ENCODE measurements at regions not wholly inside any gene's neighbourhood (a gene's known extent, or its start where the extent isn't known, plus 50 kb on each side); places are given as distances from the start of the nearest gene placed in this dataset.
"Not testable (repeated sequence)": the region's sequence is repeated elsewhere in the genome, so short reads cannot be mapped to it uniquely, and the experiment has no call there.

DNA sequence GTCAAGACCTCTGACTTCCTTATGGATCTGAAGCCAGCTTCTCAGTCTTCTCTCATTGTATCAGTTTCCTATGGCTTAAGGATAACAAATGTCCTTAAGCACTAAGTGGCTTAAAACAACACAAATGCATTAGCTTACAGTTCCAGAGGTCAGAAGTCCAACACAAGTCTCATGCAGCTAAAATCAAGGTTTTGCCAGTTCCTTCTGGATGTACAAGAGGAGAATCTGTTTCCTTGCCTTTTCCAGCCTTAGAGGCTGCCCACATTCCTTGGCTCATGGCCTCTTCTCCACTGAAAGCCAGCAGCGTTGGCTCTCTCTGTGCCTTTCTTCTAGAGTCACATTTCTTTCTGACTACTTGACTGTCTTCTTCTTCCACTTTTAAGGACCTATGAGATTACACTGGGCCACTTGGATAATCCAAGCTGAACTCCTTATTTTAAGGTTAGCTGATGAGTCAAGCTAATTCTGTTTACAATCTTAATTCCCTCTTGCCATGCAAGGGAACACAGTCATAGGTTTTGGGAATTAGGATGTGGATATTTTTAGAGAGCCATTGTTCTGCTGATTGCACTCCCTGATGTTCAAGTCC, 179.0 kb downstream of the BCAS1 start:
- DNase-seq, result peak; percentile 43

DNA sequence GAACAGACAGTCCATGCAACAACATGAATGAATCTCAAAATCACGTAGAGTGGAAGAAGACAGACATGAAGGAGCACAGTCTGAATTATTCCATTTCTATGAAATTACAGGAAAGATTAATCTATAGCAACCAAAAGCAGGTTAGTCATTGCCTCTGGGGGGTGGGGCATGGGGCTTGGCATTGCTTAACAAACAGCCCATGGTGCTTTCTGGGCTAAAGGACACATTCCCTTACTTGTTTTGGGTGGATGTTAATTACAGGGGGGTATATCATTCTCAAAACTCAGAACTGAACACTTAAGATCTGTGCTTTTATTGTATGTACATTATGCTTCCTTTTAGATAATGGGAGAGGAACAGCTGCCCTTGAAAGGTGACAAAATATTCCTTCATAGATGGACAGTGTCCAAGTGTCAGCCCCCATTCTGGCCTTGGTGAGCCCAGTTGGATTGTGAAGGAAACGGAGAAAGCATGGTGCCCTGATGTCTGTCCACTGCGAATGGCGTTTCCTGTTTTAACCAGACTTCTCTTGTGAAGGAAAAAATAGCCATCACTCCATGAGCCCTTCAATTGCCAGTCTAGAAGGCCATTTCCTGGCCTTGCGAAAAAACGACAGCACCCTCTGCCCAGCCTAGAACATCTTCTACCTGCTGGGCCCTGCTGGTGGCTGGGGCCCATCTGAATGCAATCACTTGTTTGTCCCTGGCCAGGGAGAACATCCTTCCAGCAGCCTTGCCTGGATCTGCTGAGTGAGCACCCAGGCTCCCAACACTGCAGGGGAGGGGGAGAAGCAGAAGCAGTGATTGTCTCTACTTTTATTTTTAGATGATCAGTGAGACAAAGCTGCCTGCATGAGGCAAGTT, 179.7 kb downstream of the BCAS1 start:
- peak; percentile 55 for DNase-seq

DNA sequence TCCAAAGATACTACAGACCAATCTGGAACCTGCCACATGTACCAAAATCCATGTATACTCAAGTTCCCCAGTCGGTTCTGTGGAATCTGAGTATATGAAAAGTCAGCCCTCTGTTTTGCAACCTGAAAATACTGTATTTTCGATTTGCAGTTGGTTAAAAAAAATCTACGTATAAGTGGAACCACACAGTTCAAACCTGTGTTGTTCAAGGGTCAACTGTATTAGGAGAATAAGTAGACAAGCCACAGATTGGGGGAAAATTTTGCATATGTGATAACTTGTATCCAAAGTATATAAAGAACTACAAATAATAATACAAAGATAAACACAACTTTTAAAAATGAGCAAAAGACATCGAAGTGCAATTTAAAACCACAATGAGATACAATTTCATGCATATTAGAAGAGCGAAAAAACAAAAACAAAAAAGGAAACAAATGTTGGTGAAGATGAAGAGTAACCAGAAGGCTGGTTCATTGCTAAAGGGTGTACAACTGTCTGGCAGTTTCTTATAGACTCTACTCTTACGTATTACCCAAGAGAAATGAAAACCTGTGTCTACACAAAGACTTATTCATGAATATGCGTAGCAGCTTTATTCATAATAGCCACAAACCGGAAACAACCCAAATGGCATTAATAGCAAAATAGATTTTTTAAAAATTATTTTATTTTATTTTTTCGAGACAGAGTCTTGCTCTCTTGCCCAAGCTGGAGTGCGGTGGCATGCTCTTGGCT, 180.8 kb downstream of the BCAS1 start:
- DNase-seq, result no peak

DNA sequence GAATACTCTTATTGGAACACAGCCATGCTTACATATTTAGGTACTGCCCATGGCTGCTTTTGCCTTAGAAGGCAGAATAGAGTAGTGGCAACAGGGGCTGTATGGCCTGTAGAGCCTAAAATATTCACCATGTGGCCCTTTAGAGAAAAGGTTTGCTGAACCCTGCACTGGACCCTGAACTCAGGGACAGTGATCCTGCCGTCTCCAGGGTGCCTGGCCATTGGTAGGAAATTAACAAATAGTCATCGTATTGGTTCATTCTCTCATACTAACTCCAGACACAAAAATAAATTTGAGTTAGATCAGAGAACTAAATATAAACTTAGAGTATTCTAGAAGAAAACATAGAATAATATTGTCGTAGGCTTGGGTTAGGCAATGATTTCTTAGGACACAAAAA, 181.4 kb downstream of the BCAS1 start:
- peak; percentile 51 for DNase-seq

DNA sequence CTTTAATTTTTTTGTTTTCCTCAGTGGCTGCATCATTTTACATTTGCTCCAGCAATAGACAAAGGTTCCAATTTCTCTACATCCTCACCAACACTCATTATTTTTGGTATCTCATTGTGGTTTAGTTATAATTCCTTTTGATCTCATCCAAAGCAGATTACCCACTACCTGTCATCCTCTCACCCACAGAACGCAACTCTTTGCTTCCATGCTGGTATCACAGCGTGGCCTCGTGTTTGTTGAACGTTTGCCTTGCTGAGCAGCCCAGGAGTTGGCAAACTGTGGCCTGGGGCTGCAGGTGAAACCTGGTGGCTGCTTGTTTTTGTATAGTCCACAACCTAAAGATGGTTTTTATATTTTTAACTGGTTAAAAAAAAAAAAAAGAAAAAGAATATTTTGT, 181.9 kb downstream of the BCAS1 start:
- no peak for DNase-seq

DNA sequence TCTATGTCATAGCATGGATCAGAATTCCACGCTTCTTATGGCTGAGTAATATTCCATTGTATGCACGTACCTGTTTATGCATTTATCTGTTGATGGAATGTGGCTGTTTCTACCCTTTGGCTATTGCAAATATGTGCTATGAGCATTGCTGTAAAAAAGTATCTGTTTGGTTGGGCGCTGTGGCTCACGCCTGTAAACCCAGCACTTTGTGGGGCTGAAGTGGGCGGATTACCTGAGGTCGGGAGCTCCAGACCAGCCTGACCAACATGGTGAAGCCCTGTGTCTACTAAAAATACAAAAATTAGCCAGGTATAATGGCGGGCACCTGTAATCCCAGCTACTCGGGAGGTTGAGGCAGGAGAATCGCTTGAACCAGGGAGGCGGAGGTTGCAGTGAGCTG, 182.4 kb downstream of the BCAS1 start:
- no peak for DNase-seq

DNA sequence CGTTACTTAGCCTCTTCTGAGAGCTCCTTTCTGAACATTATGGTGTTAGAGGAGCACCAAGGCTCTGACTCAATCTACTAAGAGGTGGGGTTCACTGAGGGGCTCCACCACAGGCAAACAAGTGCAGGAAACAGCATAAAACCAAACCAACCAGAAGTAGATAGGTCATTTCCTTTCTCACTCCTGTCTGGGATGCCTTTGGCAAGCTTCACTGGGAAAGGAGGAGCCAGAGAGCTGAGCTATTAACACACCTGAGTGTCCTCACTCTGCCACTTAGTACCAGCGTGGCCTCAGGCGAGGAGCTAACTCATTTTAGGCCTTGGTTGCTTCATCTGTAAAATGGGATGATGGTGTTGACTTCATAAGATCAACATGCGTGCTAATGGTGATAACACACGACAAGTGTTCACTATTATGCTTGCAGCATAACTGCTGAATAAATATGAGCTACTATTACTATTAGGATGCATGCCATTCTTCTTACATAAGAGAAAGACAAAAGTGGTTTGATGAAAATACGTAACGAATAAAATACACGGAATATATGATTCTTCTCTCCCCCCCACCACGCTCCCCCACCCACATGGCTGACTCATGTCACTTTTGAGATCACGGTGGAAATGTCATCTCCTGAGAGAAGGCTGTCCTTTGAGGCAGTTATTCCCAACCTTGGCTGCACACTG, 185.4 kb downstream of the BCAS1 start:
- peak; percentile 80 for DNase-seq

DNA sequence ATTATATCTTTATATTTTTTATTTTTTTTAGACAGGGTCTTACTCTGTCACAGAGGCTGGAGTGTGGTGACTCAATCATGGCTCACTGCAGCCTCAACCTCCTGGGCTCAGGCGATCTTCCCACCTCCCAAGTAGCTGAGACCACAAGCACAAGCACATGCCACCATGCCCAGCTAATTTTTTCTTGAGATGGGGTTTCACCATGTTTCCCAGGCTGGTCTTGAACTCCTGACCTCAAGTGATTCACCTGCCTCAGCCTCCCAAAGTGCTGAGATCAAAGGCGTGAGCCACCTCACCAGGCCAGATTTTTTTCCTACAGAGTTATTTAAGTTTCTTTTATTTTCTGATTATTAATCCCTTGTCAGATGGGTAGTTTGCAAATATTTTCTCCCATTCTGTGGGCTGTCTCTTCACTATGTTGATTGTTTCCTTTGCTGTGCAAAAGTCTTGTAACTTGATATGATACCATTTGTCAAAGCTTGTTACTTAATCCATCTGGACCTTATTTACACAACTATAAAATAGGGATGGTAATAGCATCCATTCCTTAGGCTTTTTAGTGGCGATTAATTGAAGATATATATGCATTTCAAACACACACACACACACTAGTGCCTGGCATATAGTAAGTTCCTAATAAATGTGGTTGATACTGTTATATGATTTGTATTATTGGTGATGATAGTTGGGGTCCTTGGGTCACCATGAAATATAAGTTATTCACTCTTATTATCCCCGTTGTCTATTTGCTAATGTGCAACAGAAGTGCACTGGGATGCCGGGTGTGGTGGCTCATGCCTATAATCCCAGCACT, 187.1 kb downstream of the BCAS1 start:
- DNase-seq, result no peak

DNA sequence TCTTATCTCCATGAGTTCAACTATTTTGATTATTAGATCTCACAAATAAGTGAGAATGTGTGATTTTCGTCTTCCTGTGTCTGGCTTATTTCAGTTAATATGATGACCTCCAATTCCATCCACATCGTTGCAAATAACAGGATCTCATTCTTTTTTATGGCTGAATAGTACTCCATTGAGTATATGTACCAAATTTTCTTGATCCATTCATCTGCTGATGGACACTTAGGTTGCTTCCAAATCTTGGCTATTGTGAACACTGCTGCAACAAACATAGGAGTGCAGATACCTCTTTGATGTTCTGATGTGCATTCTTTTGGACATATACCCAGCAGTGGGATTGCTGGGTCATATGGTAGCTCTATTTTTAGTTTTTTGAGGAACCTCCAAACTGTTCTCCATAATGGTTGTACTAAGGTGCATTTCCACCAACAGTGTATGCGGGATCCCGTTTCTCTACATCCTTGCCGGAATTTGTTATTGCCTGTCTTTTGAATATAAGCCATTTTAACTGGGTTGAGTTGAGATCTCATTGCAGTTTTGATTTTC, 187.9 kb downstream of the BCAS1 start:
- DNase-seq, result not testable (repeated sequence)

DNA sequence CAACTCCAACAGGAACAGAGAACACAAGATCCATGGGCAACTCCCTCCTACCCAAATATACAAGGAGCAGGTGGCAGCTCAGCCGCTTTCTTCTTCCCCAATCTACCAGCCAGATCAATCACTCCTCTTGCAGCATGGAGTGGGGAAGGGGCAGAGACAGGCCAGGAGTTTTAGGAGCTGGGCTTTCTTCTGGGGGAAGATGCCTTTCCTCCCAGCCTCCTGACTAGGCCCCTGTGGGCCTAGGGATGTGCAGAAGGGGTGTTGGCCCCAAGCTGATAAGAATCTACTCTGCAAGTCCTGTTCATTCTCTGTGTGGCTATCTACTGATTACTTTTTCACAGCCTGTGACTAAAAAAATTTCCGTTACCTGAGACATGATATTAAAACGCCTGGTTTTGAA, 189.0 kb downstream of the BCAS1 start:
- no peak for DNase-seq

DNA sequence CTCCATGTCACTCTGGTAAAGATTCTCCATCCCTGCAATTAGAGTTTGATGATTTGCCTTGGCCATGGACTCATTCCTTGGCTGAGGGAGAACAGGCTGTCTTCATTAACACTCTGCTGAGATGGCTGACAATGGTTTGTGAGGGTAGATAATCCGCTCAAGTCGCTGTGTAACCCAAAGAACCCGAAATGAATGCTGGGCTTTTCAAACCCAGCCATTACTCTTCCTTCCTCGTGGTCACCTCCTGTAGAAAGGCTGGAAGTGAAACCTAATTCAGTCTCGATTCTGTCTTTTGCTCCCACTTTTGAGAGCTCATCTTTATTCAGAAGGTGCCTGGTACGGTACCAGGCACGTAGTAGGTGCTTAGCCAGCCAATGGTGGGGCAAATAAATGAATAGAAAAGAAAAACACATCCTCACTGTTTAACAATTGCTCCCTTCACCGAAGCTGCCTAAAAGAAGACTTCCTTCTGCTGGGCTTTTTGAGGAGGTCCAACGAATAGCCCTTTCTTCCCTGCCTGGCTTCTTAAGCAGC, 190.2 kb downstream of the BCAS1 start:
- no peak for DNase-seq

DNA sequence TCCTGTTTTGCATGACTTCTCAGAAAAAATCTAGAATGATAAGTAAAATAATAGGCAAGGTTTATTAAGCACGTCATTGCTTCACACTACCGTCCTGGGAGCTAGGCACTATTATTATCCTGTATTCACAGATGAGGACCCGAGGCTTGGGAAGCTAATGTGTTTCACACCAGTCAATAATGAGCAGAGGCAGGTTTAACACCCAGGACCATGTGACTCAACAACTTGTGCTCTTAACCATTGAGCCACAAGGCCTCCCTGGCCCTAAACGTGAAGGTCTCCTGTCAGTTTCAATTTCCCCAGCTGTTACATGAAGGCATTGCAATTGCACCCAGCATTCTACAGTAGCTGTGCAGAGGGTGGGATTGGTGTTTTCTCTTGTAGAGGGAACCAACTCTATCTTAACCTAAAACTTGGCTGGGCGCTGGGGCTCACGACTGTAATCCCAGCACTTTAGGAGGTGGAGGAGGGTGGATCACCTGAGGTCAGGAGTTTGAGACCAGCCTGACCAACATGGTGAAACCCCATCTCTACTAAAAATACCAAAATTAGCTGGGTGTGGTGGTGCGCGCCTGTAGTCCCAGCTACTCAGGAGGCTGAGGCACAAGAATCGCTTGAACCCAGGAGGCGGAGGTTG, 191.2 kb downstream of the BCAS1 start:
- DNase-seq, result no peak

DNA sequence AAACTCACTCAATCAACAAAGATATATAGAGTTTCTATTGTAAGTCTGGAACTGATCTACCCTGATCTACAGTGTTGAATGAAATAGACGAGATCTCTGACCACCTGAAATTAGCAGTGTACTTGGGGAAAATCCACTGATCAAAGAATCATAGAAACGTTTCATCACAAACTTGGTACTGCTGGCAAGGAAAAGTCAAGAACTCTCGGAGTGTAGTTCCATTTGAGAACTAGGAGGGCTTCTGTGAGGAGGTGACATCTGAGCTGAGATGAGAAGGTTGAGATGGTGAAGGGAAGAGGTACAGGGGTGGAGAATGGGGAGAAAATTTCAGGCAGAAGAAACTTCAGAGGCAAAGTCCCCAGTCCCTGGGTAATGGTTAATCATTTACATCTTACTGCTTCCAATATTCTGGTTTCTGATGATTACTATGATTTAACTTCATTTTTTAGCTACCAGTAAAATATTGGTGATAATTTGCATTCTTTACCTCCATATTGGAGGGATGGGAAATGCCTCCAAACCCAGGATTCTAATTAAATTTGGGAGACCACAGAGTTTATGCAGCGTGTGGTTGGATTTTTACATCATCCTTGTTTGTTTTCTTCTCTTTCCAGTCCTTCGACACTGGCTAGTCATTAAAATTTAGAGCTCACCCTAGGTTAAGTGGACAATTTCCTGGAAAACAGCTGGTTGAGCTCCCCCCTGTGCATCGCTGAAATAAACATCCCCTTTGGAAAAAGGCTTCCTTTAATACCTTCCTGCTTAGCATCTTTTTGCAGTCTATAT, 191.9 kb downstream of the BCAS1 start:
- no peak for DNase-seq

DNA sequence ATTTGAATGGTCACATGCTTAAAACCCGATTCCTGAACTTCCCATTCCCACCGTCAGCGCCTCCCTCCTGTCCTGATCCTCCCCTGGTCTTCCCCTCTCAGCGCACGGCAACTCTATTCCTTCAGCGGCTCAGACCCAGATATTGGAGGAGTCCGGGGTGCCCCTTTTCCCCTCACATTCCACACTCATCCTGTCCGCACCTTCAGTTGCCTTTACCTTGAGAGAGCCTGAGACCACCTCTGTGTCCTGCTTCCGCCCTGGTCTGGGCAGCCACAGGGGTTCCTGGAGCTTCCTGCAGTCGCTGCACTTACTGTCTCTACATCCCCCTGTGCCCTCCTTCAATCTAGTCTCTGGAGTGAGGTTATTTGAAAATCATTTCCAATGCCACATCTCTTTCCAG, 193.4 kb downstream of the BCAS1 start:
- no peak for DNase-seq

DNA sequence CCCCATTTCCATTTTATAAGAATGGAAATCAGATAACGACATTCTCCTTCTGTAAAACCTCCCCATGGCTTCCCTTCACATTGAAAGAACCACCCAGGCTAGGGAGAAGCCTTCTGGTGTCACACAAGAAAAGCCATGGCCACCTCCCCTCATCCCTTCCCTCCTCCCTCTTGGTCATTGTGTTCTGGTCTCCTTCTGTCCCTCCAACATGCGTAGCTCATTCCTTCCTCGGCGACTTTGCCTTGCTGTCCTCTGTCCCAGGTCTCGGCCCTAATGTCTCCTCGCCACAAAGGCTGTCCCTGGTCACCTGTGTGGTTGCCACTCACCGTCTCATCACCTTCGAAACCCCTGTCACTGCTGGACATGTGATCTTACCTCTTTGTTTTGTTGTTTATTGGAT, 193.9 kb downstream of the BCAS1 start:
- DNase-seq, result no peak

DNA sequence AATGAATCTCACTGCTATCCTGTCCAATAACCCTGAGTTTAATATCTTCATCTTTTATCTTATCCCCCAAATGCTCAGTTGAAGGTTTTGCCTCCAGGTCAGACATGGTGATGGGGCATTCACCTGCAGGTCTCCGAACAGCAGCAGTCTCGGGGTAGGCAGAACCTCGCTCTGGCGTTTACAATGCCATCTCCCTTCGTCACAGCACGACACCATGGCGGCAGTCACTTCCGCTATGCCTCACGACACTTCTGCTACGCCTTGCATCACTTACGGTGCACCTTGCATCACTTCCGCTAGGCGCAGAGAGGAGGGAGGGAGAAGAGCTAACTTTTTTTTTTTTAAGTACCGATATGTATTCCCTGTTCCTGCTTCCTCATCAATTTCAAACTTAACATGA, 194.9 kb downstream of the BCAS1 start:
- peak; percentile 55 for DNase-seq

DNA sequence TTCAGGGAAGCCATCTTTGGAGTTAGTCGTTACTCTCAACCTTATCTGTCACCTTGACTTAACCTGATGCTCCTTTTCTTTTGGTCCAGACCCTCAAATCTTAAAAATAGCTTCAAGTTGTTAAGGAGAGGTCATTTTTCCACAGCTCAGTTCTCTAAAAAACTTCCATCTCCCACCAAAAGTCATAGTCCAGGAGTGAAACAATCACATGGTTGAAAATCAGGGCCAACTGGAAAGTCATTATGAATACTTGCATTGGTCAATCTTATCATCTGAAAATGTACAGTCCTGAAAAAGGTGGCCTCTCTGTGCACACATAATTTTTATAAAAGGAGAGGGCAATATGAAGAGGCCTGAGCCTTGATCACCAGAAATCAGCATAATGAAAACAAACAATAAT, 195.7 kb downstream of the BCAS1 start:
- no peak for DNase-seq

DNA sequence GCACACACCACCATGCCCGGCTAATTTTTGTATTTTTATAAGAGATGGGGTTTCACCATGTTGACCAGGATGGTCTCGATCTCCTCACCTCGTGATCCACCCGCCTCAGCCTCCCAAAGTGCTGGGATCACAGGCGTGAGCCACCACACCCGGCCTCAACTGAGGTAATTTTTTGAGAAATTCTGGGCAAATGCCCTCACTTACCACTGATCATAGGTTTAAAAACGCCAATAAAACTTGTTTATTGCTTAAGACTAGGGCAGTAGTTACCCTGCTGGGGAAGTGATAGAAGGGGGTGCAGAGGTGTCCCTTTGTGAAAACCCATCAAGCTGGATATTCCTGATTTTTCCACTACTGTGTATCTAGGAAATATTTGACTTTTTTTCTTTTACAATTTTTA, 196.3 kb downstream of the BCAS1 start:
- DNase-seq, result no peak

DNA sequence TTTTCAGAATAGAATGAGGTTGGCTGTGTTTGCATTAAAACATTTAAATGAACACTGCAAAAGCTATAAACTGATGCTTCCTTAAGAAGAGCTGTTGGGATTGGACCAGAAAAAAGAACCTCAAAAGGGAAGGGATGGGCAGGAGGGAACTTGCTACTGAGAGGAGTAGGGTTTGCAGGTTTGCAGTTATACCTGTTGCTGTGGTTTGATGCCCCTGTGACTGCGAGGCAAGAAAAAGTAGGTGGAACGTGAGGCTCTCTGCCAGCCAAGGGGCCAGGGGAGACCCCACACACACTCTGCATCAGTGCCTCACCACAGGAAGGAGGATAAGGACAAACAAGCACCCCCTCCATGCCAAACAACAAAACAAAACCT, 197.2 kb downstream of the BCAS1 start:
- DNase-seq, result no peak

DNA sequence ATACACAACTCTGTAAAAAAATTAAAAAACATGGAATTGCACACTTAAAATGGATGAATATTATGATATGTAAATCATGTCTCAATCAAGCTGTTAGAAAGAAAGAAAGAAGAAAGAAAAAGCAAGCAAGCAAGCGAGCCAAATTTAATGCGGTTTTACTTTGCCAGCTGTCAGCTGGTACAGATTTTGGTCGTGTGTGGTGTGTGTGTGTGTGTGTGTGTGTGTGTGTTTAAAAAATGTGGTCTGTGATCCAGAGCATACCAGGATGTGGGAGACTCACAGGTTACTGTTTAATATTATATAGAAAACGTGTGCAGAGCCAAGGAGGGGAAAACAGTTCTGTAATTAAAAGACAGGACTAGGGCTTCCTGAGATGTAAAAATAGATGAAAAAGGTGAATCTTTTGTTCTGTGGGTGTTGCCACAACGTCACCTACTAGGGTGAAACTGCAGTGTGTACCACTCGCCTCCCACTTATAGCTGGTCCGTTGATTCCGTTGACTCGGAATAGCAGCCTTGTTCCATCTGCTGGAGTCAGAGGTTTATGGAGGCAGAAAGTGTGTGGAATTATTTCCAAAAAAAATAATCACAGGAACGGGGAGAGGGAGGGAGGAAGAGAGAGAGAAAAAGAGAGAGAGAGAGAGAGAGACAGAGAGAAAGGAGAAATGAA, 197.7 kb downstream of the BCAS1 start:
- no peak for DNase-seq

All from activated CD8-positive, alpha-beta memory T cell treated with anti-CD3 and anti-CD28 coated beads for 24 hours (primary cell).